PC-3 (cell line): ENCODE measurements at regions not wholly inside any gene's neighbourhood (a gene's known extent, or its start where the extent isn't known, plus 50 kb on each side); places are given as distances from the start of the nearest gene placed in this dataset.

Experiments
- CTCF ChIP-seq: fragments of 300-600 bp; sonication (generic); conservative IDR thresholded peaks from 2 replicates; pipeline ENCODE4 v1.5.1; 2017; ENCODE audit warnings: antibody characterized with exemption, low read depth, mild to moderate bottlenecking, low read length
- EZH2 ChIP-seq: fragments of 300-600 bp; sonication (generic); IDR thresholded peaks from one replicate; pipeline ENCODE4 v1.6.1; 2017; ENCODE audit warnings: antibody characterized with exemption, mild to moderate bottlenecking, low read length; ENCODE audit not compliant: unreplicated experiment
- EZH2phosphoT487 ChIP-seq: fragments of 300-600 bp; sonication (generic); IDR thresholded peaks from 2 replicates; pipeline ENCODE4 v1.6.1; 2018; ENCODE audit warnings: mild to moderate bottlenecking, antibody characterized with exemption, low read length, borderline replicate concordance

GRCh38 chr14:49988080-49988990 is 95.5 kb downstream of the ARF6 start:
- TF ChIP-seq CTCF (no peak), EZH2phosphoT487 (no peak), EZH2 (no peak)
